ENCODE measurements at regions not wholly inside any gene's neighbourhood (a gene's known extent, or its start where the extent isn't known, plus 50 kb on each side); places are given as distances from the start of the nearest gene placed in this dataset.

GRCh38 chr2:185245216-185245615 lies 493.4 kb upstream of the FSIP2 start:
- no peak for TF ChIP-seq POLR2A (IDR thresholded peaks at IDR 0.05)
- TF ChIP-seq EP300 (IDR thresholded peaks at IDR 0.05), result no peak
- TF ChIP-seq POLR2AphosphoS5 (IDR thresholded peaks at IDR 0.05), result no peak
- no peak for TF ChIP-seq CTCF (IDR thresholded peaks at IDR 0.05)

GRCh38 chr2:185245806-185246205 lies 492.8 kb upstream of the FSIP2 start:
- H3K27me3 ChIP-seq, result no peaks in the 10 kb centered on the region
- 44 to 77% (median 60%) methylated on average over 1 of the region's 1 CpG for WGBS, 5 donors
- no peak overlapping the region for H3K27ac ChIP-seq
- TF ChIP-seq POLR2A (IDR thresholded peaks at IDR 0.05), result no peak
- no peak for TF ChIP-seq POLR2AphosphoS5 (IDR thresholded peaks at IDR 0.05)
- no peak for TF ChIP-seq CTCF (IDR thresholded peaks at IDR 0.05)
- TF ChIP-seq EP300 (IDR thresholded peaks at IDR 0.05), result no peak
- peaks cover 0 to 12% (median 0%) of the 10 kb centered on the region in 4 donors for H3K9me3 ChIP-seq
- DNase-seq, result peak in 1 of 2 donors; percentile 10
- no peak overlapping the region for H3K4me3 ChIP-seq
- no peaks in the 10 kb centered on the region for H3K36me3 ChIP-seq
- no peaks in the 10 kb centered on the region for H3K4me1 ChIP-seq
- intact Hi-C loops (cut with DNase I; ENCODE audit: low total_unique reads), result no loop called here

More at GRCh38 chr2:185245216-185245615, 493.4 kb upstream of the FSIP2 start:
- Histone ChIP-seq H3K9me3 (peaks cover 0 to 12% (median 0%) of the 10 kb centered on the region in 4 donors), H3K4me3 (no peak overlapping the region), H3K27me3 (no peaks in the 10 kb centered on the region), H3K4me1 (no peaks in the 10 kb centered on the region), H3K36me3 (no peaks in the 10 kb centered on the region), H3K27ac (no peak overlapping the region)
- no peak for DNase-seq
- WGBS, 5 donors, result 88 to 94% (median 91%) methylated on average over 4 of the region's 4 CpGs
- intact Hi-C loops (cut with DNase I; ENCODE audit: low total_unique reads), result no loop called here

GRCh38 chr2:185246717-185247116 lies 491.9 kb upstream of the FSIP2 start:
- no peaks in the 10 kb centered on the region for H3K27me3 ChIP-seq
- DNase-seq, result no peak
- H3K36me3 ChIP-seq, result no peaks in the 10 kb centered on the region
- intact Hi-C loops (cut with DNase I; ENCODE audit: low total_unique reads), result no loop called here
- H3K9me3 ChIP-seq, result peaks cover 0 to 12% (median 0%) of the 10 kb centered on the region in 4 donors
- no peaks in the 10 kb centered on the region for H3K4me1 ChIP-seq
- TF ChIP-seq POLR2AphosphoS5 (IDR thresholded peaks at IDR 0.05), result no peak
- TF ChIP-seq CTCF (IDR thresholded peaks at IDR 0.05), result no peak
- no peak for TF ChIP-seq POLR2A (IDR thresholded peaks at IDR 0.05)
- TF ChIP-seq EP300 (IDR thresholded peaks at IDR 0.05), result no peak
- no peak overlapping the region for H3K4me3 ChIP-seq
- no peak overlapping the region for H3K27ac ChIP-seq

- Histone ChIP-seq H3K27ac (no peak overlapping the region), H3K9me3 (no peaks in the 10 kb centered on the region), H3K36me3 (no peaks in the 10 kb centered on the region), H3K4me1 (no peaks in the 10 kb centered on the region), H3K27me3 (no peaks in the 10 kb centered on the region), H3K4me3 (no peak overlapping the region)
- WGBS, 5 donors, result 12 to 47% (median 18%) methylated on average over 1 of the region's 1 CpG
- peak in 1 of 2 donors; percentile 14 for DNase-seq
- intact Hi-C loops (cut with DNase I; ENCODE audit: low total_unique reads), result no loop called here
- no peak for TF ChIP-seq POLR2AphosphoS5 (IDR thresholded peaks at IDR 0.05)
- TF ChIP-seq EP300 (IDR thresholded peaks at IDR 0.05), result no peak
- no peak for TF ChIP-seq POLR2A (IDR thresholded peaks at IDR 0.05)
- TF ChIP-seq CTCF (IDR thresholded peaks at IDR 0.05), result no peak
These were observed 483.0 kb upstream of the FSIP2 start for GRCh38 chr2:185255566-185255965.

Data from stomach (tissue), 8 donors.